IMR-90 (cell line): ENCODE measurements at regions not wholly inside any gene's neighbourhood (a gene's known extent, or its start where the extent isn't known, plus 50 kb on each side); places are given as distances from the start of the nearest gene placed in this dataset.

Experiments used
- ATAC-seq: fragments of 200-7000 bp; cut with Tn5 transposase; 2 replicates; pipeline ENCODE4 v1.9.1; 2020; ENCODE audit warnings: low read depth, mild to moderate bottlenecking, moderate library complexity
- BruUV-seq: library from RNA; stranded (reverse); fragments of 400-500 nt; replicated peaks from 2 replicates; lab custom pipeline; 2021; lab: Mats Ljungman, UMichigan
- CTCF ChIA-PET: fragments of 300-600 bp; formaldehyde crosslinking; extraction: SDS; loops from one replicate; lab custom pipeline; 2021; ENCODE audit warnings: antibody characterized with exemption; lab: Yijun Ruan, JAX
- POLR2A ChIA-PET: fragments of 300-600 bp; sonication (Branson Sonifier 250); formaldehyde crosslinking; loops from one replicate; lab custom pipeline; 2022; ENCODE audit warnings: antibody characterized with exemption; ENCODE audit not compliant: unreplicated experiment; lab: Charles Lee
- DNase-seq: peaks from one replicate; pipeline ENCODE4 v3.0.0; 2013
- H2AFZ ChIP-seq: replicated peaks from 2 replicates; pipeline ENCODE3; 2013; ENCODE audit warnings: low read length, mild to moderate bottlenecking; ENCODE audit not compliant: poor library complexity
- H2AK5ac ChIP-seq: 2 replicates; pipeline ENCODE4 v1.6.1; 2013; ENCODE audit warnings: low read depth, low read length, inconsistent platforms
- H2AK9ac ChIP-seq: replicated peaks from 2 replicates; pipeline ENCODE3; 2013; ENCODE audit warnings: mild to moderate bottlenecking, low read depth, low read length, moderate library complexity; ENCODE audit not compliant: poor library complexity
- H2BK120ac ChIP-seq: 2 replicates; pipeline ENCODE4 v1.6.1; 2013; ENCODE audit warnings: low read depth, low read length, inconsistent platforms
- H2BK15ac ChIP-seq: 3 replicates; pipeline ENCODE4 v1.6.1; 2013; ENCODE audit warnings: low read depth, low read length, inconsistent platforms
- H2BK20ac ChIP-seq: 2 replicates; pipeline ENCODE4 v1.6.1; 2013; ENCODE audit warnings: low read depth, mild to moderate bottlenecking, inconsistent platforms, low read length, moderate library complexity
- H2BK5ac ChIP-seq: 2 replicates; pipeline ENCODE4 v1.6.1; 2013; ENCODE audit warnings: mild to moderate bottlenecking, low read depth, low read length, inconsistent platforms; ENCODE audit not compliant: poor library complexity, severe bottlenecking
- H3K14ac ChIP-seq: replicated peaks from 2 replicates; pipeline ENCODE4 v1.6.1; 2013; ENCODE audit warnings: low read depth, low read length, inconsistent platforms
- H3K18ac ChIP-seq: 2 replicates; pipeline ENCODE4 v1.6.1; 2013; ENCODE audit warnings: low read depth, low read length, control low read depth
- H3K23ac ChIP-seq: 2 replicates; pipeline ENCODE4 v1.6.1; 2013; ENCODE audit warnings: low read depth, low read length, inconsistent platforms
- H3K27ac ChIP-seq: 2 replicates; pipeline ENCODE4 v1.5.1; 2013; ENCODE audit warnings: mild to moderate bottlenecking, control low read depth, low read length; ENCODE audit not compliant: insufficient read depth
- H3K27me3 ChIP-seq: 2 replicates; pipeline ENCODE4 v1.6.1; 2013; ENCODE audit warnings: low read length; ENCODE audit not compliant: control insufficient read depth, insufficient read depth
- H3K36me3 ChIP-seq: 2 replicates; pipeline ENCODE4 v1.6.1; 2013; ENCODE audit warnings: low read length, mixed read lengths; ENCODE audit not compliant: control insufficient read depth, insufficient read depth
- H3K4ac ChIP-seq: 2 replicates; pipeline ENCODE4 v1.6.1; 2013; ENCODE audit warnings: low read depth, low read length, inconsistent platforms
- H3K4me1 ChIP-seq: 2 replicates; pipeline ENCODE4 v1.6.1; 2013; ENCODE audit warnings: low read length, mixed read lengths; ENCODE audit not compliant: control insufficient read depth, insufficient read depth
- H3K4me2 ChIP-seq: 2 replicates; pipeline ENCODE4 v1.6.1; 2013; ENCODE audit warnings: low read depth, mild to moderate bottlenecking, control low read depth, low read length, moderate library complexity
- H3K4me3 ChIP-seq: 2 replicates; pipeline ENCODE4 v1.5.1; 2013; ENCODE audit warnings: low read depth, mild to moderate bottlenecking, control low read depth, low read length, moderate library complexity; ENCODE audit not compliant: insufficient read depth
- H3K56ac ChIP-seq: 2 replicates; pipeline ENCODE4 v1.6.1; 2013; ENCODE audit warnings: low read length, inconsistent platforms; ENCODE audit not compliant: insufficient read depth; ENCODE audit errors: extremely low read depth
- H3K79me1 ChIP-seq, 2 experiments: 2 replicates each; pipeline ENCODE4 v1.6.1; 2013; ENCODE audit warnings: low read length in 2 of 2, inconsistent platforms in 1 of 2, low read depth in 1 of 2
- H3K9ac ChIP-seq: 2 replicates; pipeline ENCODE4 v1.6.1; 2013; ENCODE audit warnings: low read depth, low read length, control low read depth
- H3K9me1 ChIP-seq: 2 replicates; pipeline ENCODE4 v1.6.1; 2013; ENCODE audit warnings: low read length, inconsistent platforms; ENCODE audit not compliant: insufficient read depth
- H3K9me3 ChIP-seq: 2 replicates; pipeline ENCODE4 v1.6.1; 2013; ENCODE audit warnings: low read length; ENCODE audit not compliant: control insufficient read depth, insufficient read depth
- H4K20me1 ChIP-seq: 2 replicates; pipeline ENCODE4 v1.6.1; 2013; ENCODE audit warnings: low read length, inconsistent platforms; ENCODE audit not compliant: insufficient read depth
- H4K5ac ChIP-seq: 2 replicates; pipeline ENCODE4 v1.6.1; 2013; ENCODE audit warnings: mild to moderate bottlenecking, low read depth, low read length, control low read depth
- H4K8ac ChIP-seq, 2 experiments: 2 replicates each; pipeline ENCODE4 v1.6.1; 2013; ENCODE audit warnings: low read depth in 2 of 2, low read length in 2 of 2, control low read depth in 1 of 2, inconsistent platforms in 1 of 2
- H4K91ac ChIP-seq: 2 replicates; pipeline ENCODE4 v1.6.1; 2013; ENCODE audit warnings: low read depth, low read length, inconsistent platforms; ENCODE audit not compliant: insufficient read depth
- BHLHE40 ChIP-seq: fragments of 150-350 bp; IDR thresholded peaks from 2 replicates; pipeline ENCODE4 v1.6.1; 2016; ENCODE audit warnings: mild to moderate bottlenecking, low read depth, low read length
- CEBPB ChIP-seq: IDR thresholded peaks from 2 replicates; pipeline ENCODE4 v1.6.1; 2012; ENCODE audit warnings: low read depth, low read length, improper control_type of control experiment
- CHD1 ChIP-seq: IDR thresholded peaks from 2 replicates; pipeline ENCODE4 v1.6.1; 2012; ENCODE audit warnings: low read depth, low read length, improper control_type of control experiment
- FOS ChIP-seq: fragments of 150-350 bp; IDR thresholded peaks from 2 replicates; pipeline ENCODE4 v1.6.1; 2016; ENCODE audit warnings: low read depth, low read length
- MAFK ChIP-seq: IDR thresholded peaks from 2 replicates; pipeline ENCODE4 v1.6.1; 2012; ENCODE audit warnings: low read depth, low read length, improper control_type of control experiment
- MAZ ChIP-seq: IDR thresholded peaks from 2 replicates; pipeline ENCODE4 v1.6.1; 2012; ENCODE audit warnings: low read depth, mild to moderate bottlenecking, low read length, improper control_type of control experiment, moderate library complexity, borderline replicate concordance
- MXI1 ChIP-seq: IDR thresholded peaks from 2 replicates; pipeline ENCODE4 v1.6.1; 2012; ENCODE audit warnings: low read depth, mild to moderate bottlenecking, low read length, moderate library complexity, borderline replicate concordance
- NFE2L2 ChIP-seq: fragments of 150-350 bp; IDR thresholded peaks from 2 replicates; pipeline ENCODE4 v1.6.1; 2016; ENCODE audit warnings: low read depth, mild to moderate bottlenecking, low read length
- POLR2A ChIP-seq: IDR thresholded peaks from 2 replicates; pipeline ENCODE4 v1.6.1; 2012; ENCODE audit warnings: mild to moderate bottlenecking, low read depth, low read length
- RAD21 ChIP-seq: IDR thresholded peaks from 2 replicates; pipeline ENCODE4 v1.6.1; 2012; ENCODE audit warnings: low read length, improper control_type of control experiment
- RCOR1 ChIP-seq: IDR thresholded peaks from 2 replicates; pipeline ENCODE4 v1.6.1; 2012; ENCODE audit warnings: mild to moderate bottlenecking, low read length, improper control_type of control experiment; ENCODE audit not compliant: insufficient replicate concordance
- RFX5 ChIP-seq: IDR thresholded peaks from 2 replicates; pipeline ENCODE4 v1.8.0; 2012; ENCODE audit warnings: low read depth, mild to moderate bottlenecking, low read length, moderate library complexity
- SMC3 ChIP-seq: fragments of 150-350 bp; IDR thresholded peaks from 2 replicates; pipeline ENCODE4 v1.6.1; 2016; ENCODE audit warnings: low read depth, mild to moderate bottlenecking, antibody characterized with exemption, low read length, moderate library complexity
- WGBS, 2 experiments: methylation state at CpG; one replicate each; pipeline versions ENCODE4 v1.1.5 to v1.1.7; 2013; ENCODE audit warnings: missing lambda C conversion rate in 2 of 2; ENCODE audit not compliant: insufficient read length in 1 of 2; ENCODE audit errors: extremely low coverage in 2 of 2; 5-methylcytosine and 5-hydroxymethylcytosine counted together
- dilution Hi-C: fragments of 300-500 bp; cut with HindIII; formaldehyde crosslinking; loops from one replicate; pipeline ENCODE4 v1.14.3; 2018; ENCODE audit warnings: low sequenced_read_pairs; ENCODE audit not compliant: unreplicated experiment
- in situ Hi-C: fragments of 300-500 bp; cut with MboI; formaldehyde crosslinking; loops from 3 replicates; pipeline ENCODE4 v1.14.3; 2019; ENCODE audit warnings: low sequenced_read_pairs, inconsistent platforms, mixed read lengths
- intact Hi-C: fragments of 100-400 bp; cut with micrococcal nuclease; formaldehyde crosslinking; loops from 2 replicates; pipeline ENCODE4 v1.10.0; 2022
- TF ChIP-seq, protein P1 (sequence below): conservative IDR thresholded peaks from 2 replicates; pipeline ENCODE4 v1.5.1; 2012; ENCODE audit warnings: mild to moderate bottlenecking, low read depth, low read length, improper control_type of control experiment
- TF ChIP-seq, protein P2 (sequence below): fragments of 150-350 bp; IDR thresholded peaks from 2 replicates; pipeline ENCODE4 v1.6.1; 2016; ENCODE audit warnings: low read depth, mild to moderate bottlenecking, low read length, moderate library complexity, borderline replicate concordance
- TF ChIP-seq, protein P3 (sequence below): fragments of 150-350 bp; IDR thresholded peaks from 2 replicates; pipeline ENCODE4 v1.6.1; 2017; ENCODE audit warnings: mild to moderate bottlenecking, antibody characterized with exemption, low read length, low read depth

DNA sequence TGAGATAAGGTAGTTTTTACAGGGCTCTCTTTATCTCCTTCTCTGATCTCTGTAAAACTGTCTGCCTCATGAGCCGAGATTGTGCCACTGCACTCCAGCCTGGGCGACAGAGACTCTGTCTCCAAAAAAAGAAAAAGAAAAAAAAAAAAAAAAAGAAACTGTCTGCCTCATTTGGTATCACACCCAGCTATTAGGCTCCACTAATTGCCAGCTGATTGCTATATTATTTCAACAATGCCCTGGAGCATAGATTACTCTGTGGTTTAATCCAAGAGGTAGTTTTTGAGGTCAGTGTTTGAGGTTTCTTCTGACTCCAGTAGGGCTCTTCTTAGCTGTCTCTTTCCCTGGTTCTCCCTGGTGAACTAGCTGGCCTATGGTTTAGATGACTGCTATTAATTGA is 268.1 kb upstream of the PLPP4 start:
- Histone ChIP-seq H2BK5ac (no peak overlapping the region), H3K4ac (no peak overlapping the region), H3K9me3 (peaks cover 10% of the 10 kb centered on the region), H2AK5ac (no peak overlapping the region), H3K4me1 (no peaks in the 10 kb centered on the region), H2AK9ac (no peak overlapping the region), H3K4me3 (no peak overlapping the region), H2BK120ac (no peak overlapping the region), H4K8ac (no peak overlapping the region), H2BK20ac (no peak overlapping the region), H3K79me1 (no peaks in the 10 kb centered on the region), H3K27ac (no peak overlapping the region), H3K9me1 (no peaks in the 10 kb centered on the region), H2BK15ac (no peak overlapping the region), H3K56ac (no peak overlapping the region), H3K18ac (no peak overlapping the region), H3K4me2 (no peak overlapping the region), H3K14ac (no peak overlapping the region), H3K9ac (no peak overlapping the region), H3K36me3 (no peaks in the 10 kb centered on the region), H2AFZ (no peak overlapping the region), H4K91ac (no peak overlapping the region), H4K5ac (no peak overlapping the region), H3K23ac (no peak overlapping the region), H4K20me1 (no peaks in the 10 kb centered on the region), H3K27me3 (no peaks in the 10 kb centered on the region)
- no CpG with 5 or more reads among the region's 2 CpGs for WGBS, 2 experiments
- DNase-seq (no peak), ATAC-seq (no peak)
- CTCF ChIA-PET: no interaction called here
- intact Hi-C loops: no loop called here
- TF ChIP-seq, protein P1, sequence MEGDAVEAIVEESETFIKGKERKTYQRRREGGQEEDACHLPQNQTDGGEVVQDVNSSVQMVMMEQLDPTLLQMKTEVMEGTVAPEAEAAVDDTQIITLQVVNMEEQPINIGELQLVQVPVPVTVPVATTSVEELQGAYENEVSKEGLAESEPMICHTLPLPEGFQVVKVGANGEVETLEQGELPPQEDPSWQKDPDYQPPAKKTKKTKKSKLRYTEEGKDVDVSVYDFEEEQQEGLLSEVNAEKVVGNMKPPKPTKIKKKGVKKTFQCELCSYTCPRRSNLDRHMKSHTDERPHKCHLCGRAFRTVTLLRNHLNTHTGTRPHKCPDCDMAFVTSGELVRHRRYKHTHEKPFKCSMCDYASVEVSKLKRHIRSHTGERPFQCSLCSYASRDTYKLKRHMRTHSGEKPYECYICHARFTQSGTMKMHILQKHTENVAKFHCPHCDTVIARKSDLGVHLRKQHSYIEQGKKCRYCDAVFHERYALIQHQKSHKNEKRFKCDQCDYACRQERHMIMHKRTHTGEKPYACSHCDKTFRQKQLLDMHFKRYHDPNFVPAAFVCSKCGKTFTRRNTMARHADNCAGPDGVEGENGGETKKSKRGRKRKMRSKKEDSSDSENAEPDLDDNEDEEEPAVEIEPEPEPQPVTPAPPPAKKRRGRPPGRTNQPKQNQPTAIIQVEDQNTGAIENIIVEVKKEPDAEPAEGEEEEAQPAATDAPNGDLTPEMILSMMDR: no peak
- TF ChIP-seq, protein P2, sequence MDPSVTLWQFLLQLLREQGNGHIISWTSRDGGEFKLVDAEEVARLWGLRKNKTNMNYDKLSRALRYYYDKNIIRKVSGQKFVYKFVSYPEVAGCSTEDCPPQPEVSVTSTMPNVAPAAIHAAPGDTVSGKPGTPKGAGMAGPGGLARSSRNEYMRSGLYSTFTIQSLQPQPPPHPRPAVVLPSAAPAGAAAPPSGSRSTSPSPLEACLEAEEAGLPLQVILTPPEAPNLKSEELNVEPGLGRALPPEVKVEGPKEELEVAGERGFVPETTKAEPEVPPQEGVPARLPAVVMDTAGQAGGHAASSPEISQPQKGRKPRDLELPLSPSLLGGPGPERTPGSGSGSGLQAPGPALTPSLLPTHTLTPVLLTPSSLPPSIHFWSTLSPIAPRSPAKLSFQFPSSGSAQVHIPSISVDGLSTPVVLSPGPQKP: no peak
- no peak for TF ChIP-seq BHLHE40
- no peak for TF ChIP-seq MAFK
- no peak for TF ChIP-seq CEBPB
- TF ChIP-seq CHD1: no peak
- TF ChIP-seq, protein P3, sequence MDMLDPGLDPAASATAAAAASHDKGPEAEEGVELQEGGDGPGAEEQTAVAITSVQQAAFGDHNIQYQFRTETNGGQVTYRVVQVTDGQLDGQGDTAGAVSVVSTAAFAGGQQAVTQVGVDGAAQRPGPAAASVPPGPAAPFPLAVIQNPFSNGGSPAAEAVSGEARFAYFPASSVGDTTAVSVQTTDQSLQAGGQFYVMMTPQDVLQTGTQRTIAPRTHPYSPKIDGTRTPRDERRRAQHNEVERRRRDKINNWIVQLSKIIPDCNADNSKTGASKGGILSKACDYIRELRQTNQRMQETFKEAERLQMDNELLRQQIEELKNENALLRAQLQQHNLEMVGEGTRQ: no peak
- TF ChIP-seq RFX5: no peak
- TF ChIP-seq MXI1: no peak
- TF ChIP-seq FOS: no peak
- no peak for TF ChIP-seq SMC3
- no peak for TF ChIP-seq RCOR1
- no peak for TF ChIP-seq MAZ
- no peak for TF ChIP-seq POLR2A
- no peak for TF ChIP-seq RAD21
- TF ChIP-seq NFE2L2: no peak
- dilution Hi-C loops: no loop called here
- in situ Hi-C loops: no loop called here
- BruUV-seq: no TSS peak
- POLR2A ChIA-PET: no interaction called here
